ENCODE measurements at regions not wholly inside any gene's neighbourhood (a gene's known extent, or its start where the extent isn't known, plus 50 kb on each side); places are given as distances from the start of the nearest gene placed in this dataset.

DNA sequence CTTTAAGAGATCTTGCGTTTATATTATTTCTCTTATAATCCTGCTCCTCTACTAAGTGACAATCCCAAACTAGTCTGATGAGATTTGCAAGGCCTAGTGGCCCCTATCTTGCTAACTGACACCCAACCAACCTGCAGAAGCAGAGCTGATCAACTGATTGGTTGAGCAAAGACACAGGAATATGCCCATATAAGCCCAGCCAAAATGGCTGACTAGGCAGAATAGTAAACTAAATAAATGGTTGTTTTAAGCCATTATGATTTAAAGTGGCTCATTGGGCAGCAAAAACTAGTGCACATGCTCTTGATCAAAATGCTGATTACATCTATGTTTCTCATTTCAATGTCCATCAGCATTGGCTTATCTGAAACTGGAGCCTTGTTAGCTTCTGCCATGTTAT lies 238.0 kb upstream of the PDE4D start:
- TF ChIP-seq, protein P1, sequence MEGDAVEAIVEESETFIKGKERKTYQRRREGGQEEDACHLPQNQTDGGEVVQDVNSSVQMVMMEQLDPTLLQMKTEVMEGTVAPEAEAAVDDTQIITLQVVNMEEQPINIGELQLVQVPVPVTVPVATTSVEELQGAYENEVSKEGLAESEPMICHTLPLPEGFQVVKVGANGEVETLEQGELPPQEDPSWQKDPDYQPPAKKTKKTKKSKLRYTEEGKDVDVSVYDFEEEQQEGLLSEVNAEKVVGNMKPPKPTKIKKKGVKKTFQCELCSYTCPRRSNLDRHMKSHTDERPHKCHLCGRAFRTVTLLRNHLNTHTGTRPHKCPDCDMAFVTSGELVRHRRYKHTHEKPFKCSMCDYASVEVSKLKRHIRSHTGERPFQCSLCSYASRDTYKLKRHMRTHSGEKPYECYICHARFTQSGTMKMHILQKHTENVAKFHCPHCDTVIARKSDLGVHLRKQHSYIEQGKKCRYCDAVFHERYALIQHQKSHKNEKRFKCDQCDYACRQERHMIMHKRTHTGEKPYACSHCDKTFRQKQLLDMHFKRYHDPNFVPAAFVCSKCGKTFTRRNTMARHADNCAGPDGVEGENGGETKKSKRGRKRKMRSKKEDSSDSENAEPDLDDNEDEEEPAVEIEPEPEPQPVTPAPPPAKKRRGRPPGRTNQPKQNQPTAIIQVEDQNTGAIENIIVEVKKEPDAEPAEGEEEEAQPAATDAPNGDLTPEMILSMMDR (tag by site-specific recombination; IDR thresholded peaks at IDR 0.05) = no peak
- TF ChIP-seq ZNF174 (tag by site-specific recombination; IDR thresholded peaks at IDR 0.05) (no peak), ZNF777 (tag by site-specific recombination; IDR thresholded peaks at IDR 0.05; ENCODE audit: borderline replicate concordance) (no peak), ZNF473 (tag by site-specific recombination; IDR thresholded peaks at IDR 0.05) (no peak), ZNF433 (tag by site-specific recombination; IDR thresholded peaks at IDR 0.05; ENCODE audit: low read depth) (no peak), GLI4 (tag by site-specific recombination; IDR thresholded peaks at IDR 0.05) (no peak), ZBTB8A (tag by site-specific recombination; IDR thresholded peaks at IDR 0.05) (no peak)
- TF ChIP-seq, protein P2, sequence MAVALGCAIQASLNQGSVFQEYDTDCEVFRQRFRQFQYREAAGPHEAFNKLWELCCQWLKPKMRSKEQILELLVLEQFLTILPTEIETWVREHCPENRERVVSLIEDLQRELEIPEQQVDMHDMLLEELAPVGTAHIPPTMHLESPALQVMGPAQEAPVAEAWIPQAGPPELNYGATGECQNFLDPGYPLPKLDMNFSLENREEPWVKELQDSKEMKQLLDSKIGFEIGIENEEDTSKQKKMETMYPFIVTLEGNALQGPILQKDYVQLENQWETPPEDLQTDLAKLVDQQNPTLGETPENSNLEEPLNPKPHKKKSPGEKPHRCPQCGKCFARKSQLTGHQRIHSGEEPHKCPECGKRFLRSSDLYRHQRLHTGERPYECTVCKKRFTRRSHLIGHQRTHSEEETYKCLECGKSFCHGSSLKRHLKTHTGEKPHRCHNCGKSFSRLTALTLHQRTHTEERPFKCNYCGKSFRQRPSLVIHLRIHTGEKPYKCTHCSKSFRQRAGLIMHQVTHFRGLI (tag by site-specific recombination; IDR thresholded peaks at IDR 0.05) = no peak
